ENCODE measurements at regions not wholly inside any gene's neighbourhood (a gene's known extent, or its start where the extent isn't known, plus 50 kb on each side); places are given as distances from the start of the nearest gene placed in this dataset.

DNA sequence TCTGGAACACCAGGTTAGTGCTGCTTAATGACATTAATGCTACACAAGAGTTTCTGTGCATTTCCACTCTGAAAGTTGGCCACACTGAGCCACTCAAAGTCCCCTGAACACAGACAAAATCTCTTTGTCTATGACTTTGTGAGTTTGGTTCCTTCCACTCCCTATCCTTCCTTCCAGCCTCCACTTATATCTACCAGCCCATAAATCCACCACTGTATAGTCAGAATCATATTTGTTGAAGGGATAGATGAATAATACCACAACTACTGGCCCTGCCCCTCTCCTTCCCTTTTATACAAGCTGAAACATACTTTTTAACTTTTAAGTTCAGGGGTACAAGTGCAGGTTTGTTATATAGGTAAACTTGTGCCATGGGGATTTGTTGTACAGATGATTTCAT lies 127.5 kb downstream of the ABHD5 start:
- Histone ChIP-seq H3K9me2 (ENCODE audit: insufficient read depth) (no peaks in the 10 kb centered on the region), H3K27me3 (replicated peaks; ENCODE audit: insufficient read depth) (0 out of 2 replicates have a peak, but pooled peaks cover 4% of the 10 kb centered on the region), H3K4me2 (ENCODE audit: unreplicated experiment) (no peak overlapping the region), H4K20me1 (ENCODE audit: insufficient read depth) (no peaks in the 10 kb centered on the region), H3K4me3 (no peak overlapping the region), H3K9me3 (ENCODE audit: low read depth) (no peaks in the 10 kb centered on the region), H3K36me3 (ENCODE audit: low read depth) (no peaks in the 10 kb centered on the region), H3K9ac (no peak overlapping the region), H2AFZ (no peak overlapping the region), H3K79me2 (ENCODE audit: insufficient read depth) (no peaks in the 10 kb centered on the region), H3F3A (ENCODE audit: insufficient read depth) (no peaks in the 10 kb centered on the region), H3K4me1 (ENCODE audit: insufficient read depth) (no peaks in the 10 kb centered on the region), H3K27ac (no peak overlapping the region)
- TF ChIP-seq EZH2phosphoT487 (IDR thresholded peaks at IDR 0.05; ENCODE audit: insufficient read depth, low read depth) (no peak), EZH2 (IDR thresholded peaks at IDR 0.05; ENCODE audit: insufficient read depth, poor library complexity, severe bottlenecking) (no peak)
- DNase-seq: no peak
- in situ Hi-C loops (cut with MboI): no loop called here

DNA sequence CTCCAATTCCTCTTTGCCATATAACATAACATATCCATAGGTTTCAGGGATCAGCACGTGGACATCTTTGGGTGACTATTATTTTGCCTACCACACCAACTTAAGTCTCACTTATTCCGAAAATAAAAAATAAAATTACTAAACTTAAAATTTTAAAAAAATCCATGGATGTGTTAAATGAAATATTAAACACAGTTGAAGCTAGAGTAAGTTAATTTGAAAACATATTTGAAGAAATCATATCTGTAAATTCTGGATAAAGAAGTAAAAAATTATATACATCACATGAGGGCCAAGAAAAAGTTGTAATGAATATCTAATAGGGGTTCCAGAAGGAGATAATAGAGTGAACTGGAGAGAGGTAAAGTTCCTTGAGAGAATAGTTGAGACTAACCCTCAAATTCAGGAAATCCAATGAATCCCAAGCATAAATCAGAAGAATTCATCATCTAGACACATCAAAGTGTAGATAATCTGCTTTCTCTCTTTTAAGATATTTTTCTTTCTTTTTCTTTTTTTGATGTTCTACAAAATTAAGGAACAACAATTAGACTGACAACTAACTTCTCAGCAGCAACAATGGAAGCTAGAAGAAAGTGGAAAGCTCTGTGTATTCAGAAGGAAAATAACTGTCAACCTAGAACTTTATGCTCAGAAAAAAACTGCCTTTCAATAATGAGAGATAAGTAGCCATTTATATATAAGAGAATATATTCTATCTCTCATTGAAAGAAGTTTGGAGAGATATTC lies 147.4 kb downstream of the ABHD5 start:
- H3K27me3 ChIP-seq (replicated peaks; ENCODE audit: insufficient read depth): no peaks in the 10 kb centered on the region
- no peaks in the 10 kb centered on the region for H3K79me2 ChIP-seq (ENCODE audit: insufficient read depth)
- no peak for DNase-seq
- no peaks in the 10 kb centered on the region for H3K9me2 ChIP-seq (ENCODE audit: insufficient read depth)
- H3K4me1 ChIP-seq (ENCODE audit: insufficient read depth): no peaks in the 10 kb centered on the region
- no peak overlapping the region for H3K4me2 ChIP-seq (ENCODE audit: unreplicated experiment)
- H3K4me3 ChIP-seq: no peak overlapping the region
- no peaks in the 10 kb centered on the region for H3F3A ChIP-seq (ENCODE audit: insufficient read depth)
- H4K20me1 ChIP-seq (ENCODE audit: insufficient read depth): no peaks in the 10 kb centered on the region
- H3K27ac ChIP-seq: no peak overlapping the region
- in situ Hi-C loops (cut with MboI): no loop called here
- no peaks in the 10 kb centered on the region for H3K9me3 ChIP-seq (ENCODE audit: low read depth)
- TF ChIP-seq EZH2phosphoT487 (IDR thresholded peaks at IDR 0.05; ENCODE audit: insufficient read depth, low read depth): no peak
- no peak for TF ChIP-seq EZH2 (IDR thresholded peaks at IDR 0.05; ENCODE audit: insufficient read depth, poor library complexity, severe bottlenecking)
- WGBS, 2 experiments (ENCODE audit: low coverage in 1 of 2, low lambda C conversion rate in 2 of 2, missing lambda C conversion rate in 2 of 2): 2 to 4% methylated on average over 2 of the region's 2 CpGs
- no peak overlapping the region for H3K9ac ChIP-seq
- no peak overlapping the region for H2AFZ ChIP-seq
- H3K36me3 ChIP-seq (ENCODE audit: low read depth): no peaks in the 10 kb centered on the region

DNA sequence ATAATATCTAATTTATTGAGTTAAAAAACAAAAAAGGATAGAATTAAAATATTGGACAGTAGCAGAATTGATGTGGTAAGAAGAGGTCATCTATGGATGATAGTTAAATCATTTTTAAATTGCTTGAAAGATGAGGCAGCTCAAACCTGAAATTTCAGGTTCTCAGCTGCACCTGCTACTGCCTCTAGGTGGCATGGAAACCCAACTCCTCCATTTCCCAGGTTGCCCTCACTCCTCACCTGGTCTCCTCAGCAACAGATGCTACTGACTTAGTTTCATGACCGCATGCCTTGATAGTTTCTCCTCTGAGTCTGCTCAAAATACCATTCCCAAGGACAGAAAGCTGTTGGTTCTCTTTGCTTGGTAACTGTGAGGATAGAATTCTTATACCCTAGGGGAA lies 148.1 kb downstream of the ABHD5 start:
- Histone ChIP-seq H4K20me1 (ENCODE audit: insufficient read depth) (no peaks in the 10 kb centered on the region), H3K4me3 (no peak overlapping the region), H2AFZ (no peak overlapping the region), H3K9me3 (ENCODE audit: low read depth) (no peaks in the 10 kb centered on the region), H3K27me3 (replicated peaks; ENCODE audit: insufficient read depth) (no peaks in the 10 kb centered on the region), H3K9ac (no peak overlapping the region), H3K27ac (no peak overlapping the region), H3K4me1 (ENCODE audit: insufficient read depth) (no peaks in the 10 kb centered on the region), H3K4me2 (ENCODE audit: unreplicated experiment) (no peak overlapping the region), H3K9me2 (ENCODE audit: insufficient read depth) (no peaks in the 10 kb centered on the region), H3K36me3 (ENCODE audit: low read depth) (no peaks in the 10 kb centered on the region), H3K79me2 (ENCODE audit: insufficient read depth) (no peaks in the 10 kb centered on the region), H3F3A (ENCODE audit: insufficient read depth) (no peaks in the 10 kb centered on the region)
- no peak for TF ChIP-seq EZH2phosphoT487 (IDR thresholded peaks at IDR 0.05; ENCODE audit: insufficient read depth, low read depth)
- TF ChIP-seq EZH2 (IDR thresholded peaks at IDR 0.05; ENCODE audit: insufficient read depth, poor library complexity, severe bottlenecking): no peak
- DNase-seq: no peak
- 22 to 53% methylated on average over 1 of the region's 1 CpG for WGBS, 2 experiments (ENCODE audit: low coverage in 1 of 2, low lambda C conversion rate in 2 of 2, missing lambda C conversion rate in 2 of 2)
- in situ Hi-C loops (cut with MboI): no loop called here

DNA sequence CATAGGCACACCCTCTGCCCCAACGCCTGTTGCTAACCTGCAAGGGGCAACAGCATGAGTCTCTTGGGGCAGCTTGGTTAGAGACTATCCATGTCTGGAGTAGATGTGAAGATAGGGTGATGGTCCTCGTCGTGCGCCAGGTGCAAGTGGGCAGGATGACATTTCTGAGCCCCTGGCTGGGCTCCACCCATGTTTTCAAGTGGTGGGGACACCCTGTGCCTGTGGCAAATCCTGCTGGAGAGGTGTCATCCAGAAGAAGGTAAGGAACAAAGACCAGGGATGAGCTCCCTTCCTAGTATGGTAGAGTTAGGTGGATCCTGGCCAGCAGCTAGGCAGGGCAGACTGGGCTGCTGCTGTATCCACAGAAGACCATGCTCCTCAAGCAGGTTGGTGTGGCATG lies 152.6 kb downstream of the ABHD5 start:
- TF ChIP-seq EZH2phosphoT487 (IDR thresholded peaks at IDR 0.05; ENCODE audit: insufficient read depth, low read depth) (no peak), EZH2 (IDR thresholded peaks at IDR 0.05; ENCODE audit: insufficient read depth, poor library complexity, severe bottlenecking) (no peak)
- no peaks in the 10 kb centered on the region for H3K4me1 ChIP-seq (ENCODE audit: insufficient read depth)
- H3K4me3 ChIP-seq: no peak overlapping the region
- no peak overlapping the region for H3K4me2 ChIP-seq (ENCODE audit: unreplicated experiment)
- DNase-seq: no peak
- no peaks in the 10 kb centered on the region for H3K9me3 ChIP-seq (ENCODE audit: low read depth)
- H3K27ac ChIP-seq: no peak overlapping the region
- no peaks in the 10 kb centered on the region for H3K9me2 ChIP-seq (ENCODE audit: insufficient read depth)
- H3K79me2 ChIP-seq (ENCODE audit: insufficient read depth): no peaks in the 10 kb centered on the region
- H4K20me1 ChIP-seq (ENCODE audit: insufficient read depth): no peaks in the 10 kb centered on the region
- H2AFZ ChIP-seq: no peak overlapping the region
- H3K9ac ChIP-seq: no peak overlapping the region
- 64 to 66% methylated on average over 4 of the region's 4 CpGs for WGBS, 2 experiments (ENCODE audit: low coverage in 1 of 2, low lambda C conversion rate in 2 of 2, missing lambda C conversion rate in 2 of 2)
- H3K27me3 ChIP-seq (replicated peaks; ENCODE audit: insufficient read depth): no peaks in the 10 kb centered on the region; the same call in 1 of the 2 replicates
- H3K36me3 ChIP-seq (ENCODE audit: low read depth): no peaks in the 10 kb centered on the region
- no peaks in the 10 kb centered on the region for H3F3A ChIP-seq (ENCODE audit: insufficient read depth)
- in situ Hi-C loops (cut with MboI): no loop called here

Data from GM23248 (cell line).